BE2C (cell line): ENCODE measurements at regions not wholly inside any gene's neighbourhood (a gene's known extent, or its start where the extent isn't known, plus 50 kb on each side); places are given as distances from the start of the nearest gene placed in this dataset.

Source experiments
- DNase-seq: peaks from one replicate; pipeline ENCODE4 v3.0.0-alpha.2; 2020
- H3K27me3 ChIP-seq: fragments of 250-450 bp; sonication (Bioruptor Pico); 2 replicates; pipeline ENCODE4 v1.5.1; 2020; ENCODE audit warnings: mild to moderate bottlenecking
- H3K36me3 ChIP-seq: fragments of 250-450 bp; sonication (Bioruptor Pico); 2 replicates; pipeline ENCODE4 v1.5.1; 2020; ENCODE audit warnings: mild to moderate bottlenecking
- H3K4me1 ChIP-seq: fragments of 250-450 bp; sonication (Bioruptor Pico); 2 replicates; pipeline ENCODE4 v1.5.1; 2020
- H3K4me3 ChIP-seq: 2 replicates; pipeline ENCODE4 v1.5.1; 2011; ENCODE audit warnings: low read depth, low read length
- H3K9me3 ChIP-seq: fragments of 250-450 bp; sonication (Bioruptor Pico); 2 replicates; pipeline ENCODE4 v1.5.1; 2020
- TF ChIP-seq, protein P1 (sequence below): IDR thresholded peaks from 2 replicates; pipeline ENCODE4 v1.5.1; 2012; ENCODE audit warnings: mild to moderate bottlenecking, low read depth, low read length

DNA sequence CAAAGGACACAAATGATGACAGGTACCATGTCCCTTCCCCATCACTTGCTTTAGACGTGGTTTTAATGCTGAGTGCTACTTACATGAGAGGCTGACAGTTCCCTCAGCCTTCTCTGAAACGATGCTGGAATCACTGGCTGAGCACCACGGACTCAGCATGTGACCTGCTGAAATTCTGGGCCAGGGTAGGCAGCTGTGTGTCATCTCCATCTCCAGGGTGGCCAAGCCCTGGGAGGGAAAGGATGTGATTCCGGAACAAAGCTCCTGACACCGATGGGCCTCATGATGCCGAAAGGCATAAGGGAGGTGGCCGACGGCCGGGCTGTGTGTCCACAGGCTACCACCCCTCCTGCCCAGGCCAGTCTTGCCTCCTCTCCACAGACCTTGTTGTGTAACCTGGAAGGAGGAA lies 184.3 kb upstream of the CST7 start:
- H3K4me3 ChIP-seq: no peak overlapping the region

GRCh38 chr20:24765316-24766142 lies 183.5 kb upstream of the CST7 start:
- H3K4me3 ChIP-seq: no peak overlapping the region
- no peaks in the 10 kb centered on the region for H3K27me3 ChIP-seq
- DNase-seq: no peak
- no peaks in the 10 kb centered on the region for H3K9me3 ChIP-seq
- H3K4me1 ChIP-seq: peaks cover 10% of the 10 kb centered on the region
- TF ChIP-seq, protein P1, sequence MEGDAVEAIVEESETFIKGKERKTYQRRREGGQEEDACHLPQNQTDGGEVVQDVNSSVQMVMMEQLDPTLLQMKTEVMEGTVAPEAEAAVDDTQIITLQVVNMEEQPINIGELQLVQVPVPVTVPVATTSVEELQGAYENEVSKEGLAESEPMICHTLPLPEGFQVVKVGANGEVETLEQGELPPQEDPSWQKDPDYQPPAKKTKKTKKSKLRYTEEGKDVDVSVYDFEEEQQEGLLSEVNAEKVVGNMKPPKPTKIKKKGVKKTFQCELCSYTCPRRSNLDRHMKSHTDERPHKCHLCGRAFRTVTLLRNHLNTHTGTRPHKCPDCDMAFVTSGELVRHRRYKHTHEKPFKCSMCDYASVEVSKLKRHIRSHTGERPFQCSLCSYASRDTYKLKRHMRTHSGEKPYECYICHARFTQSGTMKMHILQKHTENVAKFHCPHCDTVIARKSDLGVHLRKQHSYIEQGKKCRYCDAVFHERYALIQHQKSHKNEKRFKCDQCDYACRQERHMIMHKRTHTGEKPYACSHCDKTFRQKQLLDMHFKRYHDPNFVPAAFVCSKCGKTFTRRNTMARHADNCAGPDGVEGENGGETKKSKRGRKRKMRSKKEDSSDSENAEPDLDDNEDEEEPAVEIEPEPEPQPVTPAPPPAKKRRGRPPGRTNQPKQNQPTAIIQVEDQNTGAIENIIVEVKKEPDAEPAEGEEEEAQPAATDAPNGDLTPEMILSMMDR: no peak
- H3K36me3 ChIP-seq: no peaks in the 10 kb centered on the region

More for the DNA sequence above, 184.3 kb upstream of the CST7 start:
- H3K4me1 ChIP-seq: peaks cover 10% of the 10 kb centered on the region
- no peaks in the 10 kb centered on the region for H3K9me3 ChIP-seq
- no peaks in the 10 kb centered on the region for H3K36me3 ChIP-seq
- no peaks in the 10 kb centered on the region for H3K27me3 ChIP-seq
- no peak for DNase-seq
- TF ChIP-seq, protein P1: no peak

GRCh38 chr20:24766143-24766527 lies 182.9 kb upstream of the CST7 start:
- Histone ChIP-seq H3K4me1 (peaks cover 10% of the 10 kb centered on the region), H3K36me3 (no peaks in the 10 kb centered on the region), H3K27me3 (no peaks in the 10 kb centered on the region), H3K9me3 (no peaks in the 10 kb centered on the region), H3K4me3 (no peak overlapping the region)
- TF ChIP-seq, protein P1: no peak
- DNase-seq: no peak

GRCh38 chr20:24766826-24767622 lies 182.0 kb upstream of the CST7 start:
- DNase-seq: no peak
- no peaks in the 10 kb centered on the region for H3K9me3 ChIP-seq
- TF ChIP-seq, protein P1: no peak
- H3K36me3 ChIP-seq: no peaks in the 10 kb centered on the region
- no peaks in the 10 kb centered on the region for H3K27me3 ChIP-seq
- peaks cover 10% of the 10 kb centered on the region for H3K4me1 ChIP-seq
- H3K4me3 ChIP-seq: no peak overlapping the region

DNA sequence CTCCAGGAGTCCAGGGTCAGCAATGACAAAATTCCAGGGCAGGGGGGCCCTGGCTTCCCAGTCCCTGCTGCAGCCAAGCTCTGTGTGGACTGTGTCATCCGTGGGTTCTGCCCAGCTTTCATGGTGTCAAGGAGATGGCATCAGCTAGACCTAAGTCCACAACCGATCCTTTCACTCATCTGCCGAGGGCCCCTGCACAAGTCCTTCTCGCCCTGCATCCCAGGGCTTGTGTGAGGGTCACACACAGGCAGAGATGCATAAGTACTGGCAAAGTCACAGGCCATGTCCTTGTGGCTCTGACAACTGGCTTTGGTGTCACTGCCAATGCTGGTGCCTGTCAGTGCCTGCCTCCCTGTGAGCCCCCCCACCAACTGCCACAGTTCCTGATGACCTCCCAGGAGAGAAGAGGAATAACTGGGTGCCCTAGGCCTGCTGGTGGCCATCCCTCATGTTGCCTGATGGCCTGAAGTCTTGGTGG lies 181.4 kb upstream of the CST7 start:
- no peak overlapping the region for H3K4me3 ChIP-seq
- TF ChIP-seq, protein P1: no peak
- H3K36me3 ChIP-seq: no peaks in the 10 kb centered on the region
- no peaks in the 10 kb centered on the region for H3K27me3 ChIP-seq
- no peaks in the 10 kb centered on the region for H3K9me3 ChIP-seq
- no peak for DNase-seq
- H3K4me1 ChIP-seq: peaks cover 10% of the 10 kb centered on the region

DNA sequence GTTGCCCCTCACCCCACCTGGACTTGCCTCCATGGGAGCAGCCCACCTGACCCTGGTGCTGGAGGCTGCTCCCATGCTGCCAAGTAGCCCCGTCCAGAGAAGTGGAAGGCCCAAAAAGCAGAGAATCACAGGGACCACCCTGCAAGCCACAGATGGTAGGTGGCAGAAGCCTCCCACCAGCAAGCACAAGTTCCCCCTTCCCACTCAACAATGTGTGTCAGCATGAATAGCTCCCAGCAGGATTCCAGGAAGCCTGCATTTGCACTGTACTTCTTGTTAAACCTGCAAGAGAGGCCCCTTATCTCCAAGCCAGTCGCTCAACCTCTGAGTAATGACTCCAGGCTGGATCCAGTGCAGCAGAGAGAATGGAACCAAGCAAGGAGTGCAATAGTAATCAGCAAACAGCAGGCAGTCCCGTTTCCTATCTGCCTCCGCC lies 180.8 kb upstream of the CST7 start:
- TF ChIP-seq, protein P1: no peak
- Histone ChIP-seq H3K4me1 (peaks cover 10% of the 10 kb centered on the region), H3K9me3 (no peaks in the 10 kb centered on the region), H3K36me3 (no peaks in the 10 kb centered on the region), H3K27me3 (no peaks in the 10 kb centered on the region), H3K4me3 (no peak overlapping the region; the same call in 1 of the 2 replicates)
- DNase-seq: peak; percentile 54
